H1 (cell line): ENCODE measurements at regions not wholly inside any gene's neighbourhood (a gene's known extent, or its start where the extent isn't known, plus 50 kb on each side); places are given as distances from the start of the nearest gene placed in this dataset.

Experiments
- CTCF ChIA-PET: fragments of 300-600 bp; sonication (Branson Sonifier 250); formaldehyde crosslinking; loops from one replicate; lab custom pipeline; 2021; ENCODE audit not compliant: partially characterized antibody; lab: Charles Lee
- POLR2A ChIA-PET: fragments of 300-600 bp; sonication (Branson Sonifier 250); formaldehyde crosslinking; loops from one replicate; lab custom pipeline; 2021; ENCODE audit warnings: inconsistent platforms; ENCODE audit not compliant: partially characterized antibody; lab: Charles Lee
- DNase-seq, 2 experiments: peaks; one replicate each; pipeline versions ENCODE4 v3.0.0 to v3.0.0-alpha.2; 2010 to 2022; ENCODE audit warnings: low spot score in 2 of 2, low read depth in 1 of 2, mixed read lengths in 1 of 2
- FAIRE-seq: peaks from 2 replicates; lab custom pipeline; 2011; peaks lifted over from hg19 to GRCh38; lab: Jason Lieb, UNC
- H2AFZ ChIP-seq: 2 replicates; pipeline ENCODE4 v1.8.1; 2012; ENCODE audit warnings: low read length, inconsistent platforms
- H2AK5ac ChIP-seq: 2 replicates; pipeline ENCODE4 v1.6.1; 2013; ENCODE audit warnings: low read depth, low read length
- H2BK120ac ChIP-seq: replicated peaks from 2 replicates; pipeline ENCODE3; 2013; ENCODE audit warnings: low read depth, low read length, inconsistent platforms
- H2BK12ac ChIP-seq: 2 replicates; pipeline ENCODE4 v1.6.1; 2013; ENCODE audit warnings: low read depth, low read length
- H2BK15ac ChIP-seq: 2 replicates; pipeline ENCODE4 v1.6.1; 2013; ENCODE audit warnings: low read length
- H2BK20ac ChIP-seq: 2 replicates; pipeline ENCODE4 v1.6.1; 2013; ENCODE audit warnings: low read length
- H2BK5ac ChIP-seq: 2 replicates; pipeline ENCODE4 v1.6.1; 2013; ENCODE audit warnings: low read depth, low read length
- H3K14ac ChIP-seq: 2 replicates; pipeline ENCODE4 v1.6.1; 2013; ENCODE audit warnings: inconsistent platforms; ENCODE audit not compliant: insufficient read length
- H3K18ac ChIP-seq: 2 replicates; pipeline ENCODE4 v1.6.1; 2013; ENCODE audit warnings: low read length; ENCODE audit errors: extremely low read depth
- H3K23ac ChIP-seq: 2 replicates; pipeline ENCODE4 v1.6.1; 2013; ENCODE audit warnings: inconsistent platforms; ENCODE audit not compliant: insufficient read length
- H3K23me2 ChIP-seq: 2 replicates; pipeline ENCODE4 v1.6.1; 2013; ENCODE audit warnings: low read depth, low read length
- H3K27ac ChIP-seq: 2 replicates; pipeline ENCODE4 v1.6.1; 2011; ENCODE audit warnings: low read depth, low read length, inconsistent platforms
- H3K27me3 ChIP-seq, 4 experiments: replicated peaks in 1 of 4; 1 replicate in 1 of 4; 2 replicates in 3 of 4; pipeline versions ENCODE4 v1.6.1 to v1.8.1; 2011 to 2013; ENCODE audit warnings: low read length in 3 of 4, mild to moderate bottlenecking in 3 of 4, inconsistent platforms in 2 of 4, mixed read lengths in 2 of 4, moderate library complexity in 1 of 4; ENCODE audit not compliant: control insufficient read depth in 3 of 4, insufficient read depth in 3 of 4; ENCODE audit errors: extremely low read depth in 1 of 4
- H3K36me3 ChIP-seq, 4 experiments: 2 replicates each; pipeline versions ENCODE4 v1.6.1 to v1.8.1; 2011 to 2013; ENCODE audit warnings: mild to moderate bottlenecking in 4 of 4, low read length in 3 of 4, moderate library complexity in 2 of 4, control low read depth in 1 of 4, inconsistent platforms in 1 of 4; ENCODE audit not compliant: insufficient read depth in 4 of 4, control insufficient read depth in 2 of 4
- H3K4ac ChIP-seq: replicated peaks from 2 replicates; pipeline ENCODE3; 2013; ENCODE audit warnings: low read length, low read depth, mixed read lengths, inconsistent platforms; ENCODE audit not compliant: insufficient read length
- H3K4me1 ChIP-seq, 4 experiments: replicated peaks in 1 of 4; 1 replicate in 1 of 4; 2 replicates in 3 of 4; pipeline versions ENCODE4 v1.6.1 to v1.8.1; 2011 to 2013; ENCODE audit warnings: low read length in 3 of 4, inconsistent platforms in 2 of 4, mixed read lengths in 1 of 4; ENCODE audit not compliant: insufficient read depth in 4 of 4, control insufficient read depth in 3 of 4
- H3K4me2 ChIP-seq, 2 experiments: 2 replicates each; pipeline versions ENCODE4 v1.6.1 to v1.8.1; 2011 to 2013; ENCODE audit warnings: low read depth in 2 of 2, low read length in 2 of 2, control low read depth in 1 of 2, inconsistent platforms in 1 of 2, mild to moderate bottlenecking in 1 of 2; ENCODE audit not compliant: insufficient read depth in 1 of 2
- H3K4me3 ChIP-seq, 4 experiments: fragments of 200-600, 300-600 bp in 1 of 4; sonication (generic), shearing (Covaris generic), sonication (Bioruptor Twin) in 1 of 4; 2 replicates each; pipeline versions ENCODE4 v1.5.1 to v1.8.1; 2011 to 2016; ENCODE audit warnings: low read length in 4 of 4, low read depth in 3 of 4, control low read depth in 2 of 4, inconsistent platforms in 2 of 4, mild to moderate bottlenecking in 2 of 4, mixed read lengths in 1 of 4, moderate library complexity in 1 of 4; ENCODE audit not compliant: insufficient read depth in 2 of 4; ENCODE audit errors: extremely low read depth in 1 of 4
- H3K56ac ChIP-seq: replicated peaks from 2 replicates; pipeline ENCODE3; 2013; ENCODE audit warnings: low read depth, mild to moderate bottlenecking, mixed read lengths, low read length, inconsistent platforms; ENCODE audit not compliant: insufficient read length
- H3K79me1 ChIP-seq: 2 replicates; pipeline ENCODE4 v1.6.1; 2013; ENCODE audit warnings: low read depth, low read length, control low read depth
- H3K79me2 ChIP-seq, 2 experiments: 2 replicates each; pipeline versions ENCODE4 v1.6.1 to v1.8.1; 2012 to 2013; ENCODE audit warnings: low read length in 2 of 2, mild to moderate bottlenecking in 2 of 2, inconsistent platforms in 1 of 2; ENCODE audit not compliant: insufficient read depth in 2 of 2, control insufficient read depth in 1 of 2
- H3K9ac ChIP-seq, 4 experiments: replicated peaks in 1 of 4; 1 replicate in 1 of 4; 2 replicates in 3 of 4; pipeline versions ENCODE4 v1.6.1 to v1.8.1; 2011 to 2013; ENCODE audit warnings: low read depth in 3 of 4, low read length in 3 of 4, control low read depth in 2 of 4, mild to moderate bottlenecking in 2 of 4, moderate library complexity in 2 of 4, inconsistent platforms in 1 of 4; ENCODE audit errors: extremely low read depth in 1 of 4
- H3K9me3 ChIP-seq, 2 experiments: 2 replicates each; pipeline versions ENCODE4 v1.6.1 to v1.8.1; 2012 to 2013; ENCODE audit warnings: mild to moderate bottlenecking in 2 of 2, moderate library complexity in 2 of 2, control low read depth in 1 of 2, inconsistent platforms in 1 of 2, low read depth in 1 of 2, low read length in 1 of 2, mixed read lengths in 1 of 2; ENCODE audit not compliant: insufficient read depth in 2 of 2
- H4K20me1 ChIP-seq, 2 experiments: replicated peaks in 1 of 2; 2 replicates each; pipeline versions ENCODE3 to v1.8.1; 2011 to 2013; ENCODE audit warnings: inconsistent platforms in 2 of 2, low read length in 2 of 2, mild to moderate bottlenecking in 1 of 2; ENCODE audit not compliant: insufficient read depth in 2 of 2, control insufficient read depth in 1 of 2
- H4K5ac ChIP-seq: 2 replicates; pipeline ENCODE4 v1.6.1; 2013; ENCODE audit warnings: low read length, low read depth, mixed read lengths, inconsistent platforms; ENCODE audit not compliant: insufficient read length
- H4K8ac ChIP-seq: 2 replicates; pipeline ENCODE4 v1.8.0; 2013; ENCODE audit warnings: mild to moderate bottlenecking, moderate library complexity, low read length, inconsistent platforms; ENCODE audit not compliant: insufficient read depth; ENCODE audit errors: extremely low read depth
- H4K91ac ChIP-seq: replicated peaks from 2 replicates; pipeline ENCODE3; 2013; ENCODE audit warnings: low read length, mixed read lengths, inconsistent platforms; ENCODE audit not compliant: insufficient read length
- CREB1 ChIP-seq: IDR thresholded peaks from 2 replicates; pipeline ENCODE4 v1.6.1; 2012; ENCODE audit warnings: inconsistent platforms
- EP300 ChIP-seq, 2 experiments: IDR thresholded peaks; 1 replicate in 1 of 2; 2 replicates in 1 of 2; pipeline ENCODE4 v1.6.1; 2011 to 2012; ENCODE audit warnings: low read depth in 2 of 2, low read length in 2 of 2, mild to moderate bottlenecking in 2 of 2, borderline replicate concordance in 1 of 2, inconsistent platforms in 1 of 2, moderate library complexity in 1 of 2
- PHF8 ChIP-seq: fragments of 200-600 bp; sonication (generic); conservative IDR thresholded peaks from 2 replicates; pipeline ENCODE4 v1.7.1; 2012; ENCODE audit warnings: low read depth, mild to moderate bottlenecking, inconsistent platforms, low read length, moderate library complexity
- SP4 ChIP-seq: IDR thresholded peaks from 2 replicates; pipeline ENCODE4 v1.6.1; 2012; ENCODE audit warnings: low read length, inconsistent platforms
- WGBS, 2 experiments: shearing (Covaris generic) in 1 of 2; methylation state at CpG; one replicate each; pipeline versions ENCODE4 v1.1.6 to v1.1.7; 2013 to 2015; ENCODE audit warnings: low lambda C conversion rate in 2 of 2, mixed read lengths in 2 of 2, inconsistent platforms in 1 of 2, low coverage in 1 of 2, missing lambda C conversion rate in 1 of 2; ENCODE audit not compliant: insufficient replicate concordance in 2 of 2, insufficient coverage in 1 of 2, insufficient read length in 1 of 2; ENCODE audit errors: extremely low coverage in 1 of 2, missing lambda C conversion rate in 1 of 2; 5-methylcytosine and 5-hydroxymethylcytosine counted together

- POLR2A ChIA-PET = no interaction called here
- Histone ChIP-seq H2AK5ac (no peak overlapping the region), H4K91ac (no peak overlapping the region), H4K5ac (no peak overlapping the region), H3K23me2 (no peaks in the 10 kb centered on the region), H2AFZ (no peak overlapping the region), H3K27me3 (no peaks in the 10 kb centered on the region), H2BK20ac (no peak overlapping the region), H3K4me2 (no peak overlapping the region), H4K20me1 (no peaks in the 10 kb centered on the region), H2BK15ac (no peak overlapping the region), H2BK12ac (no peak overlapping the region), H3K9me3 (no peaks in the 10 kb centered on the region), H2BK5ac (no peak overlapping the region), H3K79me1 (no peaks in the 10 kb centered on the region), H3K27ac (no peak overlapping the region), H3K18ac (no peak overlapping the region), H3K14ac (no peak overlapping the region), H3K23ac (no peak overlapping the region), H3K36me3 (no peaks in the 10 kb centered on the region), H3K4me3 (no peak overlapping the region), H3K4ac (no peak overlapping the region), H2BK120ac (no peak overlapping the region), H3K79me2 (no peaks in the 10 kb centered on the region), H3K56ac (no peak overlapping the region), H3K9ac (no peak overlapping the region), H4K8ac (no peak overlapping the region), H3K4me1 (no peaks in the 10 kb centered on the region)
- FAIRE-seq (no peak), DNase-seq (no peak)
- whole genome bisulfite sequencing, 2 experiments = 100% methylated on average over 1 of the region's 1 CpG; no CpG with 5 or more reads in 1 of the 2 experiments
- CTCF ChIA-PET = interaction anchor here (1.9 kb wide), 1 partner anchor 24 kb away, joined by 4 read pairs; no protein-coding TSS in a partner anchor
- no peak for TF ChIP-seq PHF8
- TF ChIP-seq CREB1 = no peak
- TF ChIP-seq SP4 = no peak
- TF ChIP-seq EP300 (IDR thresholded peaks at IDR 0.05; ENCODE audit: borderline replicate concordance in 1 of 2, low read depth in 2 of 2, low read length in 2 of 2) = no peak
These were observed 158.9 kb upstream of the POT1 start for GRCh38 chr7:125088555-125088954.
